ENCODE measurements at regions not wholly inside any gene's neighbourhood (a gene's known extent, or its start where the extent isn't known, plus 50 kb on each side); places are given as distances from the start of the nearest gene placed in this dataset.

DNA sequence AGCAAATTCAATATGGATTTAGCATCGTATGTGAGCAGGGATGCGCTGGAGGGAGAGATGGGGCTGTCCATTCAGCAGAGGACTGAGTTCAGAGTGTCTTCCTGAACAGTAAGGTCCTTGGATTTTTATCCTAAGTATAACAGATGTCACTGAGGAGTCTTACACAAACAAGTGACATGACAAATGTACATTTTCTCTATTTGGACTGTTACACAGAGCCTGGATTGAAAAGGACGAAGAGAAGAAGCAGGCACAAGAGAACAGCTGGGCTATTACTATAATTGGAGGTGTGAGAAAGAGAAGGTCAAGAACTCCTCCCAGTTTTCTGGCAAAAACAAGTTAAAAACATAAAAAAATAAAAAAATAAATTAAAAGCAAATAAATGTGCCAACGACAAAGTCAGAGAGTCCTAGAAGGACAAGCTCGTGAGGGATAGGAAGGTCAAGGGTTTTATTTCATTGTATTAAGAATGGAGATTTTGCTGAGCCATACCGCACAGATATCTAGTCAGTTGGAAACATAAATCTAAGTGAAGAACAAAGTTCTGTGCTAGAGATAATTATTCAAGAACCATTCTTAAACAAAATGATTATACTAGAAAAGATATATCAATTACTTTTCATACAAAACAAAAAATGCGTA, 1186.3 kb downstream of the EFNB2 start:
- no peak overlapping the region for H3K4me3 ChIP-seq (ENCODE audit: low read depth, low read length)
- no peak for DNase-seq (ENCODE audit: low read depth)

DNA sequence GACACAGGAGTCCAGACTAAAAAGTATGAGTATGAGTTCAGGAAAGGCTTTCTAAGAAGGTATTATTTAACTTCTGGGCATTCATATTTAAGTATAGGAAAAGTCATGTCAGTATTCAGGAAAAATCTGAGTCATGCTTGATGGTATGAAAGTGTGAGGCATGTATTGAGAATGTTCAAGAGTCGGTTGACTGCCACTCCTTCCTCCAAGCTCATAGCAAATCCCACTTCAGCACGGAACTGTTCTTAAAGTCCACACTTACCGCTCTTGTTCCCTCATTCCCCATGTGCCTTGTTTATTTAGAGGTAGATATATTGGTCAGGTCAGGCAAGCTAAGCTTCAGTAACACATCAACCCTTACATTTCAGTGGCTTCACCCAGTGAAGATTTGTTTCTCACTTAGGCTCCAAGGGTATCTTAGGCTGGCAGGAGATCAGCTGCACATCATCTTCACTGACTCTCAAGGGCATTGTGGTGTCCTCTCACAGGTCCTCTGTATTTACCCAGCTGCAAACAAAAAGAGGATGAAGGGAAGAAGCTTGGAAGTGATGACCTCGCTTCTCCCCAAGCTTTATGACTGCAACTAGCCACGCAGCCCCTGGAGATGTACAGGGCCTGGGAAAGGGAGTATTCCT, 1189.2 kb downstream of the EFNB2 start:
- no peak overlapping the region for H3K4me3 ChIP-seq (ENCODE audit: low read depth, low read length)
- DNase-seq (ENCODE audit: low read depth): peak; percentile 92

DNA sequence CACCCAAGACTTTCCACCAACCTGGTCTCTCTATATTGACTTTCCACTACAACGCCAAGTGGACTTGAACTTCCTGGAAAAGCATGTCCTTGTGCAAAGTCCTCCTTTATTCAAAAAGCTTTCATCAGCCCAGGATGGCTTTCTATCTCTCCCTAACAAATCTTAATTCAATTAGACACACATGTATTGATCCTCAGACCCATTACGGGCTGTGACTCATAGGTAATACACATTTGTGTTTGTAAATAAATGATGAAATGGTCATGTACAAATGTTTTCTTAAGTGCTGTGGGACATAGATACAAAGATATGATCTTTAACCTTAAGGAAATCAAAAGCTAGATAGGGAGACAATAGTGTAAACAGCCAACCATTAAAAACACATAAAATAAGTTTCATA, 1189.7 kb downstream of the EFNB2 start:
- H3K4me3 ChIP-seq (ENCODE audit: low read depth, low read length): no peak overlapping the region
- no peak for DNase-seq (ENCODE audit: low read depth)

DNA sequence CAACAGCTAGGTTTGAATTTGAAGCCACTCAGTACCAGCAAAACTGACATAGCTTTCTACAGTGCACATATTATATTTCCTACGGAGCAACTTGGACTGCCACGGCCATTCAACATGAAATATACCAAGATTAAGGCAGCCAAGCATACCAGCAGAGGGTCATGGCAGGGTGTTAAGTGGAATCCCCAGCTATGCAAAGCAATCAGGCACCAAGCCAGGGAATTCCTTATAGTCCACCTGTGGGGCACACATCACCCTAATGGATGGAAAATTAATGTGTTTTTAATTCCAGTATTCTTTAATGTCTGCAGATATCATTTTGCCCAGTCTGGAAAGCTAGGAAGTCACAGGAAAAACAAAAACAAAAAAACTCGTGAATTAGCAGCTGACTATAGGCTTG, 1190.3 kb downstream of the EFNB2 start:
- DNase-seq (ENCODE audit: low read depth): no peak
- H3K4me3 ChIP-seq (ENCODE audit: low read depth, low read length): no peak overlapping the region

DNA sequence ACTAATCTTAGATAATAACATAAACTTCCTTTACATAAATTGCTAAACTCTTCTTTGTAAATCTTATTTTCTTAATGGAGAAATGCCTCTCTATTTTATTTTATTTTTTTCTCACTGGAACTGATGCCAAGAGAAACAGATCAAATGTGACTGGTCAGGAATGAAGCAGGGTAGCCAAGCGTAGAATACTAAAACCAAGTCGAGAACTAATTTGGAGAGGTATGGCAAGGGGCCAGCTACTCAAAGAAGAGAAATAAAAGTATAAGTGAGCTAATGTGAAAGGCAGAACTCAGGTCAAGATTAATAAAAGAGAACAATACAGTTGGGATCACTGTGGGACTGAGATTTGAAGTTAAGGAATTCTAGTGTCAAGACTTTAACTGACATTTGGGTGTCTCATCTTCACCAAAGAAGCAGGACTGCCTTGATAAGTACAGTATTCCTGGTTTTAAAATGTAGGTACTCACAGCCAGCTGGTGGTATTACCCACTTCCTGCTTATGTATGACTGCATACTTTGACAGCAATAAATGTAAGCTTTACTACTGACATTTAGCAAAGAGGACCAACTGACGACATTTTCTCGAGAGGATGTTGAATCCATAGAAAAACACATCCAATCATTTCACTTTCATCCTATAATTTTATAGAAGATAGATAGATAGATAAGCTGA, 1192.2 kb downstream of the EFNB2 start:
- DNase-seq (ENCODE audit: low read depth): peak; percentile 73
- H3K4me3 ChIP-seq (ENCODE audit: low read depth, low read length): no peak overlapping the region

DNA sequence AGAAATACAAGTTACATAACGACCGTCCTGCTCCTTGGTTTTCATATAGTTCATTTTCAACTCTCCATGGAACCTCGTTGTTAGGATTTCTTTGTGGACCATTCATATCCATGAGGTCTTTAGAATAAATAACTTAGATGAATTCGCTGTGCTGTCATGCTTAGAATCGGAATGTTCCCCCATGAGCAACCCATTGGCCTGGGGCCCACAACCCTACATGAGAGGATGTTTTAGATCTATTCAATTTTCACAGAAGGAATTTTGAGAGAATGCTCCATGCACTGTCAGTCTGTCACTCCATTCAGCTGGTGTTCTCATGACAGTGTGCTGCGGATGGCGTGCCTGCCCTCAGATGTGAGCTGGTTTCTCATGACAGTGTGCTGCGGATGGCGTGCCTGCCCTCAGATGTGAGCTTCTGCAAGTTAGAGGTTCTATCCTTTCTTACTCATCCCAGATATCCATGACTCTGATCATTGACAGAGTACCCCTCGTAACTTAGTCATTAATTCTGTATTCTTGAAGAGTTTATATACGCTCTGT, 1193.1 kb downstream of the EFNB2 start:
- no peak for DNase-seq (ENCODE audit: low read depth)
- H3K4me3 ChIP-seq (ENCODE audit: low read depth, low read length): no peak overlapping the region

DNA sequence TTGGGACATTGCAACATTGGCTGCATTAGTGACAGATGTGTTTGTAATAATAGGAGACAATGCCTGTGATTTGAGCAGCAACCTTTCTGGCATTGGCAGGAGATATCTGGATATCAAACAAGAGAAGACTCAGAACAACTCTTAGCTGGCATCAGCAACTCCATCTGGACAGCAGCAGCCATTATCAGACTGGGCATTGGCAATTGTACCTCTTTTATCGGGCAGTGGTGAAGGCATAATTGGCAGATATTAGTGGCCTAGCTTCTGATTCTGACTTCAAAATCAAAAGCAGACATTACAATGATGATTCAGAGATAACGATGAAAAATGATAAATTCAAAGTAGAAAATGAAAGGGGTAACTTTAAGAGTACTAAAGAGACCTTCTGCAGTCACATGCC, 1193.7 kb downstream of the EFNB2 start:
- DNase-seq (ENCODE audit: low read depth): no peak
- no peak overlapping the region for H3K4me3 ChIP-seq (ENCODE audit: low read depth, low read length)

DNA sequence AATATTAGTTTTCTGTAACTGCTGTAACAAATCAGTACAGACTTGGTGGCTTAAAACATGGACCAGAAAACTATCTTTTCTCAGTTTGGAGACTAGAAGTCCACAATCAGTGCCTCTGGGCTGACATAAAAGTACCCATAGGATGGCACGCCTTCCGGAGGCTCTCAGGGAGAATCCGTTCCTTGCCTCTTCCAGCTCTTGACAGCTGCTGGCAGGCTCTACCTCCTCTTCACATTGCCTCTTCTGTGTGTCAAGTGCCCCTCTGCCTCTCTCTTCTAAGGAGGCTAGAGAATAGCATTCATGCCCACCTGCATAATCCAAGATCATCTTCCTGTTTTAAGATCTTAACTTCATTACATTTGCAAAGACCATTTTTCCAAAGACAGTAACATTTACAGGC, 1194.2 kb downstream of the EFNB2 start:
- DNase-seq (ENCODE audit: low read depth): no peak
- H3K4me3 ChIP-seq (ENCODE audit: low read depth, low read length): no peak overlapping the region

DNA sequence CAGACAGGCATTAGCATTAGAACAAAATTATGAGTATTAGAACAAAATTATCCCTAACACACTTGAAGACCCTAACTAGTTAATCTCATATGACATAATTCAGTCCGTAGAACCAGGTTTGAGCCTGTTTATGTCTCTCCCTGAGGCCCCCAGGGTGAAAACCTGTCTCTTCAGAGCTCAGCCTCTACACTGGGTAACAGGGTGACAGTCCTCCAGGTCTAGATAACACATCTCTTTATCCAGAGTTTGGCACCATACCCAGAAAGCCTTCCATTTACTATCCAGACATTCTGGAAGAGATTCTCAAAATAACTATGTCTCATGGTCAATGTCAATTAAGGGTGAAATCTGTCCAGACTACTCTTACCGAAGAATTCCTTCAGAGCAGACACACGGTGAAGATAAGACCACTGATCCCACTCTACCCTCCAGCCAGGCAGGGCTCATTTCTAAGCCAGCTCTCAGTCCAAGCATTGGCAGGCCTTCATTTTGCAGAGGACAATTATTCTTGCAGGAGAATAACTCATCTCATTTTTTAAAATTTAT, 1195.3 kb downstream of the EFNB2 start:
- H3K4me3 ChIP-seq (ENCODE audit: low read depth, low read length): no peak overlapping the region
- DNase-seq (ENCODE audit: low read depth): no peak

DNA sequence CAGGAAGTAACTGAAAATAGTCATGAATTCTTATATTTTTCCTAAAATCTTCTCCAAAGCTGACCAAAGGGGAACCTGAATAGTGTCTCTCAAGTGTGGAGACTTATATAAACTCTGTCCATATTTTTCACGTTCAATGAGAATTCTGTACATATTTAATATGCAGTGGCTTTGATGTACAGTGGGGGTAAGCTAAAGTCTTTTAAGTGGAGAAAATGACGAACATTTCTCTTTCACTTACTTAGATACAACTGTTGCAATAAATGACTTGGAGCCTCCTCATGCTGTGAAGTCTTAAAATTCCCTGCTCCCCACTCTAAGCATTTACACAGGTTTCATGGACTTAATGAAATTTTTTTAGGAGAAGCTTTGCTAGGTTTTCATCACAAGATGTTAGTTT, 1196.7 kb downstream of the EFNB2 start:
- no peak for DNase-seq (ENCODE audit: low read depth)
- H3K4me3 ChIP-seq (ENCODE audit: low read depth, low read length): no peak overlapping the region

DNA sequence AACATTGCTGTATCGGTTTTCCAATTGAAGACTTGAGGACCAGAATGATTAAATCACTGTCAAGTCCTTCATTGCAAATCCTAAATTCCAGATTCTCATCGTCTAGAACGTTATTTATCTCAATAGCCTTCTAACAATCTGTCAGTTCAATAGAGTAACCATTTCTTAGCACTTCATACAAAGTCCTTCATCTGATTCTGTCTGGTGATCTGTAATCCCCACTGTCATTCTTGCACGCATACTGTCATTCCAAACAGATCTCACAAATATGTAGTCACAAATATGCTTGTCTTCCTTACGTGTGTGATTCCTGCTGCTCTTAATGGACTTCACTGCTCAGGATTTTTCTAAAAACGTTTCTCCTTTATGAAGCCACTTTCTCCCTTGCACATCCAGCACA, 1197.5 kb downstream of the EFNB2 start:
- no peak for DNase-seq (ENCODE audit: low read depth)
- H3K4me3 ChIP-seq (ENCODE audit: low read depth, low read length): no peak overlapping the region

DNA sequence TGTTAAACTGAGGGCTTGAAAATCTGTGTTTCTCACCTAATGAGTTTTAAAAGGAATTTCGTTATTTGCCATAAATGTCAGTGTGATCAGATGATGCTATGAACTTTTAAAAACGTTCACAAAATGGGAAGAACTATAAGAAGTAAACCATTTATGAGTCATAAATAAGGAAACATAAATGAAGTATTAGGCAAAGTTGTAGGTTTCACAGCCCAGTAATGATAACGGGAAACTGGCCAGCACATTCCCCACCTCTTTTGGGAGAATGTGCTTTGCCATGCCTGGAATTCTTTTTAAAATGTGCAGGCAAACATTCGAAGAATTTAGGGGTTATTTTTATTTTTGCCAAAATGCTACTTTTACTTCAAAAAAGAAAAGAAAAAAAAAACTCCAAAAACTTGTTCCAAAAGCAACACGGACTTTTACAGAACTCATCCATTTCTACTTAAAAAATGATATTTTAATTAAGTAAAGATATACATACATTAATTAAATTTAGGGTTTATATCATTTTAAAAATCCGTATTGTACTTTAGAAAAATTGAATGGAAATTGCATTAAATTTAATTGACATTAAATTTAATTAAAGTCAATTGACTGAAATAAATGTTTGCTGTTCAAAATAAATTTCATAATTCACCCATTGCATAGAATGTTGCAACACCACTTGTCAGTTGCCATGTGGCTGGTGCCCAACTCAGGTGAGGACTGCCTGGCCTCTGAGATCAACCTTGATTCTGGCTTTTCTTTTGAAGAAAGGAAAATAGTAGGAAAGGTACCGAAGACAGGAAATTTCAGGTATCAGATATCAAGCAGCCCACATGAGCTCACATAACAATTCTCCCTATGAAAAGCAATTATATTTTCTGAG, 1198.5 kb downstream of the EFNB2 start:
- no peak overlapping the region for H3K4me3 ChIP-seq (ENCODE audit: low read depth, low read length)
- DNase-seq (ENCODE audit: low read depth): no peak

DNA sequence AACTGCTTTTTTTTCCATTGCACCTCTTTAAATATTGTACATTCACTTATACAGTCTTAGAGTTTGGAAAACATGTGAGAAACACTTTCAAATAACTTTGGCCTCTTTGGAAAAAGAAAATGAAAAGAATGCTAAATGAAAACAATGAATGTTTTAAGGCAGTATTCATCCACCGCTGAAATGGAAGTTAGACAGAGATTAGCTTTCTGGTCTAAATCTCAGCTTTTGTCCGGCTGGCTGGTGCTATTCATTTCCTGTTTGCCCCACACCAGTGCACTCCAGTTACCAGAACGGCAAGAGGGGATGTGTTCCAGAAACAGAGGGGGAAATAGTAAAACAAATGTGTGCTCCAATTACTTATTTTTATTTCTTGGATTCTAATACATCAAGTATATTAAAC, 1201.3 kb downstream of the EFNB2 start:
- no peak for DNase-seq (ENCODE audit: low read depth)
- no peak overlapping the region for H3K4me3 ChIP-seq (ENCODE audit: low read depth, low read length)

DNA sequence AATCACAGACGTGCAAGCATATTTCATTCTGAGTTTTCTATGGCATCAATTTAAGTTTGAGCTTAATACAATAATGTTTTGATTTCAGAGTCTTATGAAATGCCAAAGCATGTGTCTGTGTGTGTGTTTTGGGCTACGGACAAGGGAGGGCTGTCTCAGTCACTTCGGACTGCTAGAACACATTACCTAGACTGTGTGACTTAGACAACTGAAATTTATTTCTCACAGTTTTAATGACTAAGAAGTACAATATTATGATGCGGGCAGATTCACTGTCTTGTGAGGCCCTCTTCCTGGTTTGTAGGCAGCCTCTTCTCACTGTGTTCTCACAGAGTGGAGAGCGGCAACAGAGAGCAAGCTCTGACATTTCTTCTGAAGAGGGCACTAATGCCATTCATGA, 1202.0 kb downstream of the EFNB2 start:
- no peak overlapping the region for H3K4me3 ChIP-seq (ENCODE audit: low read depth, low read length)
- DNase-seq (ENCODE audit: low read depth): no peak

DNA sequence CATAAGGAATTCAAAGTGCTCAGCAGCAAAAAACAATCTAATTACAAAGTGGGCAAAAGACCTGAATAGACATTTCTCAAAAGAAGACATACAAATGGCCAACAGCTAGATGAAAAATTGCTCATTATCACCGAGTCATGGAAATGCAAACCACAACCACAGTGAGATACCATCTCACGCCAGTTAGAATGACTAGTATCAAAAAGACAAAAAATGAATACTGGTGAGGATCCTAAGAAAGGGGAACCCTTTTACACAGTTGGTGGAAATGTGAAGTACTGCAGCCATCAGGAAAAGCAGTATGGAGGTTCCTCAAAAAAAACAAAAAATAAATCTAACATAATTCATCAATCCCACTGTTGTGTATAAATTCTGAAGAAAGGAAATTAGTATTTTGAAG, 1206.1 kb downstream of the EFNB2 start:
- H3K4me3 ChIP-seq (ENCODE audit: low read depth, low read length): no peak overlapping the region
- DNase-seq (ENCODE audit: low read depth): no peak

DNA sequence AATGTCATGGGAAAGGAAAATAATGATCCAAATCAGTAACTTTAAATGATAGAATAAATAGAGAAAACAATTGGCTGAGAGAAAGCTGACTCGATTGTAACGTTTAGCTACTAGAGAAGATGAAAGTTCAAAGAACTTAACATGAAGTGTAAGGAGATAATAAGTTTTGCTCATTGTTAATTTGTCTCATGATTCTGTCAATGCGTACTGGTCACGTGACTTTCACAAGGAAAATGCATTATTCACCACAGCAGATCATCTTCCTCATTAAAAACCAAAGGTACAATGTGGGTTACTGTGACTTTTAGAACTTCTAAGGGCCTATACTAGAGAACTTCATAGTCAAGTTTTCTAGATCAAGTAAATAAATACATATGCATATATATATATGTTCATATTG, 1207.2 kb downstream of the EFNB2 start:
- DNase-seq (ENCODE audit: low read depth): no peak
- no peak overlapping the region for H3K4me3 ChIP-seq (ENCODE audit: low read depth, low read length)

DNA sequence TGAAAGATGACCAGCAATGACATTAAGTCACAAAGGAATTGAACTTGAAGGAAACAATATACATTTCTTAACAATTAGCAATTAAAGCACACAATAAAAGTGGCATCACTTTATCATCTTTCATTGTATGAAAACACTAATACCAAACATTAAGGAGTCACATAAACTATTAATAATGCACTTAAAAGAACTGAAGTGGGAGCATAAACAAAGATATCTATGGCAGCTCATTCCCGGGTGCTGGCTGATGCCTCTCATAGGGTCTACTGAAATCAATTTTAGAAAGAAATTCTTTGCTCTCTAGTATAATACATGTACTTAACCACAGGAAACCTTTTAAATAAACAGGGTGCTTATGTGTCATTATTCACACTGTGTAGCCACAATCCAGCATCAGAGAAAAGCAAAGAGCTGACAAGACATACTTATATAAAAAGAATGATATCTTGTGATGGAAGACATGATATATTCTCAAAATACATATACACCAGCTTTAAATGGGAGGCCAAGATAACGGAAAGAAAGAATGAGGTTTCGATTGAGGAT, 1207.8 kb downstream of the EFNB2 start:
- no peak overlapping the region for H3K4me3 ChIP-seq (ENCODE audit: low read depth, low read length)
- no peak for DNase-seq (ENCODE audit: low read depth)

DNA sequence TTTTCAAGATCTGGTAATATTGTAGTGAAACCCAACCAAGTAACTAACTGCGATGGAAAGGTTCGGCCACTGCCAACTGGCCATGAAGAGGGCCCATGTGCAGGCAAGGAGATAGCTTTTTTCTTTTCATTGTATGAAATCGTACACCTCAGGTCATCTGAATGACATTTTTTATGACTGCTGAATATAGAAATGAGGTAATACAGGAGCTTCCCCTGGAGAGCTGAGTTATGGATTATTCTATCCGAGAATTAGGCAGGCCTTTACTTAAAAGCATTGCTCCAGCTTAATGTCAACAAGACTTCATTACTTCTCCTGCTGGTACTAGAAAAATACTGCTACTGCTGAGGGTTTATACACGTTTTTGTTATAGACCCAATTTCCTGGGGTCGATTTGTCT, 1215.6 kb downstream of the EFNB2 start:
- no peak for DNase-seq (ENCODE audit: low read depth)

DNA sequence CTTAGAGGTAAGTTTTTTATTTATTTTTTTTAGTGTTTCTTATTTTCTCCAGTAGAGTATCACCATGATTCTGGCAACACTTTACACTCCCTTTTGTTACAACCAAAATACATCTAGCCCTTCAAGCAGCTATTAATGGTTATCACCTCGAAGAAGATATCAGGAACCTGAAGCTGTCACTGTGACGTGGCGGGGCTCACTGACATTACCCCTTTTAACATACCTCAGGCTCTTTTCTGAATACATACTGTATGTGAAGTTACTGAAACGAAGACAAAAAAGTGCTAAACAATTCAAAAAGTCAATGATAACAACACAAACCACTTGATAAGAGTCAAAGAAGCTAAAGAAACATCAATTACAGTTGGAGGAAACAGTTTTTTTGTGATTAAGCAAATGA, 1218.7 kb downstream of the EFNB2 start:
- DNase-seq (ENCODE audit: low read depth): no peak
- H3K4me3 ChIP-seq (ENCODE audit: low read depth, low read length): no peak overlapping the region

More for the DNA sequence above, 1215.6 kb downstream of the EFNB2 start:
- no peak overlapping the region for H3K4me3 ChIP-seq (ENCODE audit: low read depth, low read length)

All from skeletal muscle cell (primary cell).